H9 (cell line): ENCODE measurements at regions not wholly inside any gene's neighbourhood (a gene's known extent, or its start where the extent isn't known, plus 50 kb on each side); places are given as distances from the start of the nearest gene placed in this dataset.

Experiments
- DNase-seq: peaks from one replicate; pipeline ENCODE4 v3.0.0-alpha.2; 2017
- H2AFZ ChIP-seq: one replicate; pipeline ENCODE4 v1.6.1; 2013; ENCODE audit warnings: mild to moderate bottlenecking, low read length, control low read depth, moderate library complexity
- H2AK5ac ChIP-seq: 2 replicates; pipeline ENCODE4 v1.6.1; 2013; ENCODE audit warnings: low read length, control low read depth, mixed read lengths; ENCODE audit not compliant: insufficient read length
- H2BK120ac ChIP-seq: one replicate; pipeline ENCODE4 v1.6.1; 2013; ENCODE audit warnings: low read depth, mild to moderate bottlenecking, low read length, control low read depth, inconsistent platforms; ENCODE audit not compliant: poor library complexity, severe bottlenecking
- H2BK12ac ChIP-seq: 2 replicates; pipeline ENCODE4 v1.6.1; 2013; ENCODE audit warnings: low read length, control low read depth, mixed read lengths, low read depth; ENCODE audit not compliant: insufficient read length
- H2BK15ac ChIP-seq: 2 replicates; pipeline ENCODE4 v1.6.1; 2013; ENCODE audit warnings: low read depth, low read length, control low read depth
- H2BK20ac ChIP-seq: one replicate; pipeline ENCODE4 v1.6.1; 2013; ENCODE audit warnings: low read depth, mild to moderate bottlenecking, low read length, control low read depth, inconsistent platforms; ENCODE audit not compliant: poor library complexity, severe bottlenecking
- H2BK5ac ChIP-seq: 2 replicates; pipeline ENCODE4 v1.6.1; 2013; ENCODE audit warnings: low read length, control low read depth, mixed read lengths; ENCODE audit not compliant: insufficient read length
- H3K14ac ChIP-seq: 2 replicates; pipeline ENCODE4 v1.6.1; 2013; ENCODE audit warnings: low read length, control low read depth; ENCODE audit not compliant: insufficient read depth
- H3K18ac ChIP-seq: 2 replicates; pipeline ENCODE4 v1.6.1; 2013; ENCODE audit warnings: low read depth, mild to moderate bottlenecking, mixed read lengths, low read length, control low read depth; ENCODE audit not compliant: insufficient read length
- H3K23ac ChIP-seq: 2 replicates; pipeline ENCODE4 v1.6.1; 2013; ENCODE audit warnings: low read length, control low read depth, mixed read lengths, low read depth; ENCODE audit not compliant: insufficient read length
- H3K23me2 ChIP-seq: 2 replicates; pipeline ENCODE4 v1.6.1; 2013; ENCODE audit warnings: low read depth, mild to moderate bottlenecking, mixed read lengths, low read length, control low read depth; ENCODE audit not compliant: insufficient read length, poor library complexity, severe bottlenecking
- H3K27ac ChIP-seq: 2 replicates; pipeline ENCODE4 v1.5.1; 2013; ENCODE audit warnings: low read length, control low read depth, mixed read lengths, low read depth; ENCODE audit not compliant: insufficient read length
- H3K27me3 ChIP-seq: 2 replicates; pipeline ENCODE4 v1.6.1; 2013; ENCODE audit warnings: low read length, control low read depth, inconsistent platforms; ENCODE audit not compliant: insufficient read depth
- H3K4ac ChIP-seq: 2 replicates; pipeline ENCODE4 v1.6.1; 2013; ENCODE audit warnings: low read depth, mild to moderate bottlenecking, control low read depth, inconsistent platforms, low read length, moderate library complexity
- H3K4me1 ChIP-seq: 2 replicates; pipeline ENCODE4 v1.6.1; 2013; ENCODE audit warnings: low read length, control low read depth, inconsistent platforms; ENCODE audit not compliant: insufficient read depth
- H3K4me2 ChIP-seq: 2 replicates; pipeline ENCODE4 v1.6.1; 2013; ENCODE audit warnings: low read length, control low read depth, mixed read lengths; ENCODE audit not compliant: insufficient read length, insufficient read depth
- H3K56ac ChIP-seq: 2 replicates; pipeline ENCODE4 v1.6.1; 2013; ENCODE audit warnings: low read depth, mild to moderate bottlenecking, mixed read lengths, low read length, control low read depth; ENCODE audit not compliant: insufficient read length
- H3K79me1 ChIP-seq: 2 replicates; pipeline ENCODE4 v1.6.1; 2013; ENCODE audit warnings: low read depth, mild to moderate bottlenecking, moderate library complexity, low read length, control low read depth, inconsistent platforms; ENCODE audit not compliant: insufficient read depth, poor library complexity, severe bottlenecking
- H3K79me2 ChIP-seq: 2 replicates; pipeline ENCODE4 v1.6.1; 2013; ENCODE audit warnings: low read length, control low read depth, inconsistent platforms; ENCODE audit not compliant: insufficient read depth
- H3K9ac ChIP-seq: 2 replicates; pipeline ENCODE4 v1.6.1; 2013; ENCODE audit warnings: low read length, control low read depth, mixed read lengths; ENCODE audit not compliant: insufficient read length; ENCODE audit errors: extremely low read depth
- H3K9me3 ChIP-seq: one replicate; pipeline ENCODE4 v1.6.1; 2013; ENCODE audit warnings: low read depth, low read length, inconsistent platforms; ENCODE audit not compliant: control insufficient read depth
- H3T11ph ChIP-seq: one replicate; pipeline ENCODE4 v1.6.1; 2013; ENCODE audit warnings: mild to moderate bottlenecking, low read length, control low read depth, inconsistent platforms
- H4K20me1 ChIP-seq: one replicate; pipeline ENCODE4 v1.6.1; 2013; ENCODE audit not compliant: control insufficient read depth, insufficient read length, insufficient read depth
- H4K5ac ChIP-seq: 2 replicates; pipeline ENCODE4 v1.6.1; 2013; ENCODE audit warnings: low read depth, mild to moderate bottlenecking, mixed read lengths, low read length, control low read depth; ENCODE audit not compliant: insufficient read length
- H4K8ac ChIP-seq: replicated peaks from 2 replicates; pipeline ENCODE4 v1.6.1; 2013; ENCODE audit warnings: low read length, control low read depth, mixed read lengths, low read depth; ENCODE audit not compliant: insufficient read length
- H4K91ac ChIP-seq: 2 replicates; pipeline ENCODE4 v1.6.1; 2013; ENCODE audit warnings: low read depth, mild to moderate bottlenecking, moderate library complexity, mixed read lengths, low read length, control low read depth; ENCODE audit not compliant: insufficient read length
- H3K27ac Mint-ChIP-seq, 3 experiments: 2 replicates in 2 of 3; 3 replicates in 1 of 3; pipeline ENCODE4 v1.8.0; 2020 to 2021; ENCODE audit warnings: mixed read lengths in 3 of 3, mild to moderate bottlenecking in 1 of 3, moderate library complexity in 1 of 3
- H3K27me3 Mint-ChIP-seq: 2 replicates; pipeline ENCODE4 v1.8.0; 2021; ENCODE audit warnings: low read depth, mild to moderate bottlenecking, moderate library complexity, mixed read lengths
- H3K36me3 Mint-ChIP-seq, 3 experiments: 2 replicates in 2 of 3; 3 replicates in 1 of 3; pipeline ENCODE4 v1.8.0; 2020 to 2021; ENCODE audit warnings: low read depth in 3 of 3, mixed read lengths in 3 of 3; ENCODE audit not compliant: insufficient read depth in 1 of 3
- H3K4me1 Mint-ChIP-seq, 2 experiments: 2 replicates each; pipeline ENCODE4 v1.8.0; 2020; ENCODE audit warnings: mixed read lengths in 2 of 2
- H3K4me3 Mint-ChIP-seq, 2 experiments: 2 replicates in 1 of 2; 3 replicates in 1 of 2; pipeline ENCODE4 v1.8.0; 2020 to 2021; ENCODE audit warnings: mild to moderate bottlenecking in 2 of 2, mixed read lengths in 2 of 2, moderate library complexity in 1 of 2
- H3K9me3 Mint-ChIP-seq, 2 experiments: 2 replicates in 1 of 2; 3 replicates in 1 of 2; pipeline ENCODE4 v1.8.0; 2020; ENCODE audit warnings: mild to moderate bottlenecking in 2 of 2, mixed read lengths in 2 of 2, moderate library complexity in 1 of 2
- CTCF ChIP-seq: fragments of 200-600 bp; sonication (generic); conservative IDR thresholded peaks from 3 replicates; pipeline ENCODE4 v1.8.0; 2021; ENCODE audit warnings: antibody characterized with exemption, mild to moderate bottlenecking
- WGBS: extraction: QIAGEN DNeasy Blood & Tissue Kit; methylation state at CpG from one replicate; pipeline ENCODE4 v1.1.7; 2013; ENCODE audit warnings: missing lambda C conversion rate, low lambda C conversion rate, mixed read lengths; ENCODE audit not compliant: insufficient read length; ENCODE audit errors: extremely low coverage; 5-methylcytosine and 5-hydroxymethylcytosine counted together

GRCh38 chr7:115224922-115225321, 303.0 kb downstream of the MDFIC start:
- H3K79me1 ChIP-seq = no peaks in the 10 kb centered on the region
- H3K27ac ChIP-seq = no peak overlapping the region
- Mint-ChIP-seq H3K9me3 (peaks cover 0 to 6% of the 10 kb centered on the region in 2 experiments; a peak in 1 of 5 replicates), H3K27ac (no peak overlapping the region), H3K4me3 (no peak overlapping the region), H3K4me1 (peaks cover 19 to 21% of the 10 kb centered on the region in 2 experiments), H3K27me3 (peaks cover 99% of the 10 kb centered on the region), H3K36me3 (no peaks in the 10 kb centered on the region)
- no peaks in the 10 kb centered on the region for H3K9me3 ChIP-seq
- H3K23ac ChIP-seq = no peak overlapping the region
- peaks cover 4% of the 10 kb centered on the region; the same call in 1 of the 2 replicates for H3K4me1 ChIP-seq
- no peak overlapping the region for H2BK120ac ChIP-seq
- H3K4me2 ChIP-seq = no peak overlapping the region
- no peak overlapping the region for H4K5ac ChIP-seq
- H3K27me3 ChIP-seq = peaks cover 66% of the 10 kb centered on the region
- no peak overlapping the region for H4K91ac ChIP-seq
- no peak overlapping the region for H2BK12ac ChIP-seq
- no peak overlapping the region for H2BK20ac ChIP-seq
- no peak overlapping the region for H3T11ph ChIP-seq
- H3K18ac ChIP-seq = no peak overlapping the region
- no peak overlapping the region for H2AFZ ChIP-seq
- no peaks in the 10 kb centered on the region for H3K79me2 ChIP-seq
- H3K14ac ChIP-seq = no peak overlapping the region
- H3K23me2 ChIP-seq = no peaks in the 10 kb centered on the region
- no peak for DNase-seq
- H2BK5ac ChIP-seq = no peak overlapping the region
- no peak overlapping the region for H3K56ac ChIP-seq
- no peaks in the 10 kb centered on the region for H4K20me1 ChIP-seq
- no peak overlapping the region for H4K8ac ChIP-seq
- H3K4ac ChIP-seq = no peak overlapping the region
- no peak overlapping the region for H2AK5ac ChIP-seq
- no peak for TF ChIP-seq CTCF
- no peak overlapping the region for H3K9ac ChIP-seq
- no CpG with 5 or more reads among the region's 6 CpGs for WGBS
- no peak overlapping the region for H2BK15ac ChIP-seq
